SK-N-MC (cell line): ENCODE measurements at regions not wholly inside any gene's neighbourhood (a gene's known extent, or its start where the extent isn't known, plus 50 kb on each side); places are given as distances from the start of the nearest gene placed in this dataset.

Experiments
- EZH2 ChIP-seq: fragments of 200-600 bp; sonication (generic); IDR thresholded peaks from one replicate; pipeline ENCODE4 v1.6.1; 2017; ENCODE audit warnings: antibody characterized with exemption
- FOXP2 ChIP-seq: optimal IDR thresholded peaks from 2 replicates; pipeline ENCODE3; 2011; ENCODE audit warnings: mild to moderate bottlenecking, moderate library complexity; ENCODE audit not compliant: insufficient read depth; ENCODE audit errors: extremely low read length, control extremely low read depth
- POLR2AphosphoS5 ChIP-seq: IDR thresholded peaks from 2 replicates; pipeline ENCODE4 v1.6.1; 2012; ENCODE audit warnings: mild to moderate bottlenecking, low read depth, low read length, borderline replicate concordance

DNA sequence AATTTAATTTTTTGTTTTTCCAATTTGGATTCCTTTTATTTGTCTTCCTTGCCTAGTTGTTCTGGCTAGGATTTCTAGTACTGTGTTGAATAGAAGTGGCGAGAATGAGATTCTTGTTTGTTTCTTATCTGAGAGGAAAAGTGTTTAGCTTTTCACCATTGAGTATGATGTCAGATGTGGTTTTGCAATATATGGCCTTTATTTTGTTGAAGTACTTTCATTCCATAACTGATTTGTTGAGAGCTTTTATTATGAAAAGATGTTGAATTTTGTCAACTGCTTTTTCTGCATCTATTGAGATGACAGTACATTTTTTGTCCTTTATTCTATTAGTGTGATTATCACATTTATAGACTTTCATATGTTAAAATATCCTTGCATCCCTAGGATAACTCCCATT is 462.0 kb downstream of the CCDC91 start:
- TF ChIP-seq EZH2 (no peak), POLR2AphosphoS5 (no peak), FOXP2 (no peak)
